ENCODE measurements at regions not wholly inside any gene's neighbourhood (a gene's known extent, or its start where the extent isn't known, plus 50 kb on each side); places are given as distances from the start of the nearest gene placed in this dataset.

DNA sequence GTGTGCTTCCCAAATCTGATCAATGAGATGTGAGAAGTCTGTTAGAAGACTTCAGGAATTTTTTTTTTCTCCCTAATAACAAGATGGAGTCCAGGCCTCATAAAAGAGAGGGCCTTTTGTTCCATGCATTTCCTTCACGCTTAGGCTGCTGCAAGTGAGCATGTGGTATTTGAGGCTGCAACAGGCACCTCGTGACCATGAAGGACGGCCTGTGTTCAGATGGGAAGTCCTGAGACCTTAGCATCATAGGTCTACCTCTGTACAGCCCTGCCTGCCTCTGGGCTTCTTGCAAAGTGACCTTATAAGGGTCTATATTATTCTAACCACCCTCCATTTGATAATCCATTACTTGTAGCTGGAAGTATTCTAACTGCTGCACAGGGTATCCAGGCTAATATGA, 86.6 kb downstream of the BOD1 start:
- no CpG with 5 or more reads among the region's 3 CpGs for WGBS (ENCODE audit: insufficient coverage, low lambda C conversion rate)

DNA sequence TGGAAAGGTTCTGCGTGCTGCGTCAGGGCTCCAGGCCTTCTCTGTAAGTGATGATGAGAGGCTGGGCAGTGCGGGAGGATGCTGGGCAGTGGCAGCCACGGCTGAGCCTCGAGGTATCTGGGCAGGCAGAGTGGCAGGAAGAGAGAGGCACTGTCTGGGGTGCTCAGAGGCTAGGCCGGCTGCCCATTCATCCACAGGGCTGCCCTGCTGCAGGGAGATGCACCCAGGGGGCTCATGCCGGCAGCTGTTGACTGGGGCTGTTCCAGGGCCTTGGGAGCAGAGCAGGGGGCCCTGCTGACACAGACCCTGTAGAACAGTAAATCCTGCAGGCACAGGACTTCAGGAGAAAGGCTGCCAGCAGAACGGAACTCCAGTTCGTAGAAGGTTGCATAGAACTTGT, 88.8 kb downstream of the BOD1 start:
- Histone ChIP-seq H3K4me3 (ENCODE audit: low read length) (no peak overlapping the region), H3K9me3 (ENCODE audit: control insufficient read depth, low read depth, low read length) (no peaks in the 10 kb centered on the region)

More for the DNA sequence above, 86.6 kb downstream of the BOD1 start:
- H3K4me3 ChIP-seq (ENCODE audit: low read length): no peak overlapping the region
- H3K9me3 ChIP-seq (ENCODE audit: control insufficient read depth, low read depth, low read length): no peaks in the 10 kb centered on the region
- no peaks in the 10 kb centered on the region for H3K36me3 ChIP-seq (ENCODE audit: control insufficient read depth, insufficient read depth, low read length)
- H3K27me3 ChIP-seq (ENCODE audit: control insufficient read depth, insufficient read depth, low read length): no peaks in the 10 kb centered on the region
- no peak overlapping the region for H3K27ac ChIP-seq (ENCODE audit: low read length)
- no peaks in the 10 kb centered on the region for H3K4me1 ChIP-seq (ENCODE audit: control insufficient read depth, insufficient read depth, low read length)
- DNase-seq: no peak

DNA sequence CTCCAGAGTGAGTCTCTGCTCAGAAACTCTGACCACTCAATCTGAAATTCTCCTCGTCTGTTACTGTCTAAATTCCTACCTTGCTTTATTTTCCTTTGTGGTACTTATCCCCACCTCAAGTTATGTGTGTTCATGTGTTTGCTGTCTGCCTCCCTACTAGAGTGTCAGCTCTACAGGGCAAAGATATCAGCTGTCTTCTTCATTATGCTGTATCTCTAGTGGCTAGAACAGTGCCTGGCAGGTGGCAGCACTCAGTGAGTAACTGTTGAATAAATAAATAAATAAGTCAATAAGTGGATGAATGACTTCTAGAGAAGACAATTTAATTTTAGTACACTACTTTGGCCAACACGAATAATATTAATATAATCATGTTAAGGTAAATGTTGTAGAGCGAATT, 92.3 kb downstream of the BOD1 start:
- WGBS (ENCODE audit: insufficient coverage, low lambda C conversion rate): 86% methylated on average over 3 of the region's 3 CpGs
- Histone ChIP-seq H3K9me3 (ENCODE audit: control insufficient read depth, low read depth, low read length) (no peaks in the 10 kb centered on the region), H3K4me1 (ENCODE audit: control insufficient read depth, insufficient read depth, low read length) (no peaks in the 10 kb centered on the region), H3K4me3 (ENCODE audit: low read length) (no peak overlapping the region), H3K36me3 (ENCODE audit: control insufficient read depth, insufficient read depth, low read length) (no peaks in the 10 kb centered on the region), H3K27me3 (ENCODE audit: control insufficient read depth, insufficient read depth, low read length) (no peaks in the 10 kb centered on the region), H3K27ac (ENCODE audit: low read length) (no peak overlapping the region)
- DNase-seq: no peak

More for the DNA sequence above, 88.8 kb downstream of the BOD1 start:
- no peaks in the 10 kb centered on the region for H3K36me3 ChIP-seq (ENCODE audit: control insufficient read depth, insufficient read depth, low read length)
- no peak for DNase-seq
- H3K27ac ChIP-seq (ENCODE audit: low read length): no peak overlapping the region
- no CpG with 5 or more reads among the region's 9 CpGs for WGBS (ENCODE audit: insufficient coverage, low lambda C conversion rate)
- no peaks in the 10 kb centered on the region for H3K27me3 ChIP-seq (ENCODE audit: control insufficient read depth, insufficient read depth, low read length)
- H3K4me1 ChIP-seq (ENCODE audit: control insufficient read depth, insufficient read depth, low read length): no peaks in the 10 kb centered on the region

DNA sequence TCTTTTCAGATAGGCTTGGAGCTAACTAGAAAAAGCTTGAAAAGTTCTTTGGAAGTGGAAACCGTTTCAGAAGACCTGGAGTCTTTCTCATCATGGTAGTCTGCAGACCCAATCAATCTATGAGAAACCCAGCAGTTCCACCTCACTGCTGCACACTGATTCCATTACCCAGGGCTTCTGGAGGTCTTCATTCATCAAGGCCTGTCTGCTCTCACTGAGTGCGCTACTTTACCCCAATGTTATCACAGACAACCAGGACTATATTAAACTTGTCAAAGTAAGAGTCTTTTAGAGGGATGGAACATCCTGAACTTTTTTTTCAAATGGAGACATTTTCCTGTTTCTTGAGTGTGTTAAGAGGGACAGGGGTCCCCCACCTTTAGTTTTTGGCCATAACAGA, 93.1 kb downstream of the BOD1 start:
- whole genome bisulfite sequencing (ENCODE audit: insufficient coverage, low lambda C conversion rate): no CpG with 5 or more reads among the region's 2 CpGs
- no peak for DNase-seq
- no peaks in the 10 kb centered on the region for H3K9me3 ChIP-seq (ENCODE audit: control insufficient read depth, low read depth, low read length)
- no peak overlapping the region for H3K4me3 ChIP-seq (ENCODE audit: low read length)
- no peaks in the 10 kb centered on the region for H3K36me3 ChIP-seq (ENCODE audit: control insufficient read depth, insufficient read depth, low read length)
- H3K27me3 ChIP-seq (ENCODE audit: control insufficient read depth, insufficient read depth, low read length): no peaks in the 10 kb centered on the region
- H3K27ac ChIP-seq (ENCODE audit: low read length): no peak overlapping the region
- H3K4me1 ChIP-seq (ENCODE audit: control insufficient read depth, insufficient read depth, low read length): no peaks in the 10 kb centered on the region

DNA sequence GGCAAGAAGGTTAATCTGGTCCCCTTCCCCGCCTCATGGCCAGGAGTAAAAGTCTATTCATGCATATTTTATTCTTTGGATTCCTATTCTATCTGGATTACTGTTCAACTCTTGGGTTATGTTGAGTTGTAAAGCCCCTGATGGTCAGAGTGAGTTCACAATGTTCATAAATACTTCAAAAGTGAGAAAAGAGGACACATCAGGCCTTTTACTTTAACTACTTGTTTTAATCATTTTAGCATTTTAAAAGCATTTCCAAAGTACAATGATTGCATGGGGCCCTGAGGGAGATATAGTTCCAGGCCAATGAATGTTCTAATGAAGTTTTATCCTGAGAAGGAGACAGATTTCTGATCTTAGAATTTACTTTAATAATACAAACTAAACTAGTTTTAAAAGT, 93.9 kb downstream of the BOD1 start:
- WGBS (ENCODE audit: insufficient coverage, low lambda C conversion rate): no CpG with 5 or more reads among the region's 1 CpG
- no peaks in the 10 kb centered on the region for H3K27me3 ChIP-seq (ENCODE audit: control insufficient read depth, insufficient read depth, low read length)

DNA sequence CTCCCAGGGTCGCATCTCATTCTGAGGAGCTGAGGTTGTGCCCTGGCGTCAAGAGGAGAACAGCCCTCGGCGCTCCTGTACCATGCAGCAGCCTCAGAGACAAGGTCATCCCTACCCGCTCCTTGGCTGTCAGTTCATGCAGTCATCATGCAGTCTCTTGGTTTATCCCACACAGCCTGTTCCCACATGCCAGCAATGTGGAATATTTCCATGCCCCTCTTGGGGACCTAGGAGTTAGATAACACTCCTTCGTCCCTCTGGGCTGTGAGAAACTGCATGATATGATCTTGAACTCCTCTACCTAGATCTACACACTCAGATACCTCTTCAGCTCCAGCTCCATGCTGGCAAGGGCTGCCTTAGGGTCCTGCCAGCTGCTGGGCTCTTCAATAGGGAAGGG, 97.6 kb downstream of the BOD1 start:
- Histone ChIP-seq H3K27ac (ENCODE audit: low read length) (no peak overlapping the region), H3K4me3 (ENCODE audit: low read length) (no peak overlapping the region), H3K27me3 (ENCODE audit: control insufficient read depth, insufficient read depth, low read length) (no peaks in the 10 kb centered on the region), H3K4me1 (ENCODE audit: control insufficient read depth, insufficient read depth, low read length) (no peaks in the 10 kb centered on the region), H3K36me3 (ENCODE audit: control insufficient read depth, insufficient read depth, low read length) (no peaks in the 10 kb centered on the region), H3K9me3 (ENCODE audit: control insufficient read depth, low read depth, low read length) (no peaks in the 10 kb centered on the region)
- no CpG with 5 or more reads among the region's 6 CpGs for WGBS (ENCODE audit: insufficient coverage, low lambda C conversion rate)
- no peak for DNase-seq

More for the DNA sequence above, 93.9 kb downstream of the BOD1 start:
- Histone ChIP-seq H3K27ac (ENCODE audit: low read length) (no peak overlapping the region), H3K4me1 (ENCODE audit: control insufficient read depth, insufficient read depth, low read length) (no peaks in the 10 kb centered on the region), H3K4me3 (ENCODE audit: low read length) (no peak overlapping the region), H3K9me3 (ENCODE audit: control insufficient read depth, low read depth, low read length) (no peaks in the 10 kb centered on the region), H3K36me3 (ENCODE audit: control insufficient read depth, insufficient read depth, low read length) (no peaks in the 10 kb centered on the region)
- DNase-seq: no peak

DNA sequence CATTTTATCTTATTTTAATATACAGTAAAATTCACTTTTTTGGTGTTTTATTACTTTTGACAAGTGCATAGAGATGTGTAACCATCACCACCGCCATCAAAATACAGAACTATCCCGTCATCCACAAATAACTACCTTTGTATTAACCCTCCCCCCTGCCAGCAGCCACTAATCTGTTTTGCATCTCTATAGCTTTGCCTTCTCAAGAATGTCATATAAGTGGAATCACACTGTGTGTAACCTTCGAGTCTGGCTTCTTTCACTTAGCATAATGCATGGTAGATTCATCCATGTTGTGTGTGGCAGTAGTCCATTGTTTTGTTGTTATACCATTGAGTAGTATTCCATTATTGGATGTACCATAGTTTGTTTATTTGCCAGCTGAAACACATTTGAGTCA, 98.8 kb downstream of the BOD1 start:
- Histone ChIP-seq H3K27me3 (ENCODE audit: control insufficient read depth, insufficient read depth, low read length) (no peaks in the 10 kb centered on the region), H3K4me3 (ENCODE audit: low read length) (no peak overlapping the region), H3K4me1 (ENCODE audit: control insufficient read depth, insufficient read depth, low read length) (no peaks in the 10 kb centered on the region), H3K36me3 (ENCODE audit: control insufficient read depth, insufficient read depth, low read length) (no peaks in the 10 kb centered on the region), H3K27ac (ENCODE audit: low read length) (no peak overlapping the region), H3K9me3 (ENCODE audit: control insufficient read depth, low read depth, low read length) (no peaks in the 10 kb centered on the region)
- 74% methylated on average over 3 of the region's 3 CpGs for WGBS (ENCODE audit: insufficient coverage, low lambda C conversion rate)
- DNase-seq: no peak

DNA sequence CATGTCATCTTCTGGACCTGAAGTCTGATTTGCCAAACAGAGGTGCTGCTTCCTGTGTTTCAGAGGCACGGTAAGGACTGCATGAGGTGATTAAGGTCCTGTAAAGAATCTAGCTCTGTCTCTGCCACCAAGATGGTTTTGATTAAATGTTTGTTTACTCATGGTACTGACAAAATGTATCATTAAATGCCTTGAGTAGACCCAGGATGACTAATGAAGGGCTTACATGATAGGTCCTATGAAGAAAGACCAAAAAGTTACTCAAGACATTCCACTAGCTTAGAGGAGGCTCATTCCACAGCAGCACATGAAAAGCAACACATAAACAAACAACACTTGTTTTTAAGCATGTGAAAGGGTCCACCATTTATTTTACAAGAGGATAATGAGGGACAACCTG, 100.9 kb downstream of the BOD1 start:
- H3K4me1 ChIP-seq (ENCODE audit: control insufficient read depth, insufficient read depth, low read length): no peaks in the 10 kb centered on the region
- no peak for DNase-seq
- H3K9me3 ChIP-seq (ENCODE audit: control insufficient read depth, low read depth, low read length): no peaks in the 10 kb centered on the region
- no peak overlapping the region for H3K4me3 ChIP-seq (ENCODE audit: low read length)
- no peak overlapping the region for H3K27ac ChIP-seq (ENCODE audit: low read length)
- WGBS (ENCODE audit: insufficient coverage, low lambda C conversion rate): no CpG with 5 or more reads among the region's 1 CpG
- H3K36me3 ChIP-seq (ENCODE audit: control insufficient read depth, insufficient read depth, low read length): no peaks in the 10 kb centered on the region
- no peaks in the 10 kb centered on the region for H3K27me3 ChIP-seq (ENCODE audit: control insufficient read depth, insufficient read depth, low read length)

DNA sequence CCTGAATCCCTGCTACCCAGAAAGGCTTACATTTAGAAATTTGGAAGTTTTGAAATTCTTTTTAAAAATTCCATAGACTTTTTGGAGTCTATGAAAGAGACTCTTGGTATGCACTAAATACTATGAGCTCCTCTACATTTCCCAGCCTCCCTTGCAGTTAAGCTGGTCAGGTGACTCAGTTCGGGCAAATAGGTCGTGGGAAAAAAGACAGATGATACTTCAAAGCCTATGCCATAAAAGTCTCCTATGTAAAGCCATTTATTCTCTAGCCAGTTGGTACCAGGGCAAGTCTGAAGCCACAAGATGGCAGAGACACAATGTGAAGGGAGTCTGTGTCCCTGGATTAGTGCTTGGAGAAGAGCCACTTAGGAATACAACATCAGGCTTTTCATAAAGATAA, 101.8 kb downstream of the BOD1 start:
- H3K9me3 ChIP-seq (ENCODE audit: control insufficient read depth, low read depth, low read length): no peaks in the 10 kb centered on the region
- no peaks in the 10 kb centered on the region for H3K36me3 ChIP-seq (ENCODE audit: control insufficient read depth, insufficient read depth, low read length)
- no CpG with 5 or more reads among the region's 2 CpGs for WGBS (ENCODE audit: insufficient coverage, low lambda C conversion rate)
- no peak overlapping the region for H3K27ac ChIP-seq (ENCODE audit: low read length)
- H3K4me3 ChIP-seq (ENCODE audit: low read length): no peak overlapping the region
- DNase-seq: no peak
- no peaks in the 10 kb centered on the region for H3K27me3 ChIP-seq (ENCODE audit: control insufficient read depth, insufficient read depth, low read length)
- H3K4me1 ChIP-seq (ENCODE audit: control insufficient read depth, insufficient read depth, low read length): no peaks in the 10 kb centered on the region

DNA sequence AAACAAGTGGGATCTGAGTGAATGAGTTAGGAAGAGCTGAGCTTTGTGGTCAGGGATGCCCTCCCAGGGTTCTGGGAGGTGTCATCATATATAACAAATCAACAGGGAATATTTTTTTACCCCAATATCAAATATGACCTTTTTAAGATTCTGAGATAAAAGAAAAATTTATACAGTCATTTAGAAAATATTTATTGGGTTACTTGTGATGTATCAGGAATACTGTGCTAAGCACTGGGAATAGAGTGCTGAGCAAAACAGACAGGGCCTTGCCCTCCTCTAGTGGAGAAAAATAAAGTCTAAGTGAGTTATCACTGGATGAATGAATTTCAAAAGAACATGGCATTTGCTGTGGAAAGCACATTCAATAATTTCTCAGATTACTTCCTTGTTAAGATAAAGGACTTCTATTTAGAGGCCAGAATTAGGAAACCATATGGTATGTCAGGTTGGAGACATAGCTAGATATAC, 102.9 kb downstream of the BOD1 start:
- H3K27me3 ChIP-seq (ENCODE audit: control insufficient read depth, insufficient read depth, low read length): no peaks in the 10 kb centered on the region
- H3K4me1 ChIP-seq (ENCODE audit: control insufficient read depth, insufficient read depth, low read length): no peaks in the 10 kb centered on the region
- H3K4me3 ChIP-seq (ENCODE audit: low read length): no peak overlapping the region
- no peaks in the 10 kb centered on the region for H3K9me3 ChIP-seq (ENCODE audit: control insufficient read depth, low read depth, low read length)
- H3K27ac ChIP-seq (ENCODE audit: low read length): no peak overlapping the region
- no peak for DNase-seq
- H3K36me3 ChIP-seq (ENCODE audit: control insufficient read depth, insufficient read depth, low read length): no peaks in the 10 kb centered on the region

DNA sequence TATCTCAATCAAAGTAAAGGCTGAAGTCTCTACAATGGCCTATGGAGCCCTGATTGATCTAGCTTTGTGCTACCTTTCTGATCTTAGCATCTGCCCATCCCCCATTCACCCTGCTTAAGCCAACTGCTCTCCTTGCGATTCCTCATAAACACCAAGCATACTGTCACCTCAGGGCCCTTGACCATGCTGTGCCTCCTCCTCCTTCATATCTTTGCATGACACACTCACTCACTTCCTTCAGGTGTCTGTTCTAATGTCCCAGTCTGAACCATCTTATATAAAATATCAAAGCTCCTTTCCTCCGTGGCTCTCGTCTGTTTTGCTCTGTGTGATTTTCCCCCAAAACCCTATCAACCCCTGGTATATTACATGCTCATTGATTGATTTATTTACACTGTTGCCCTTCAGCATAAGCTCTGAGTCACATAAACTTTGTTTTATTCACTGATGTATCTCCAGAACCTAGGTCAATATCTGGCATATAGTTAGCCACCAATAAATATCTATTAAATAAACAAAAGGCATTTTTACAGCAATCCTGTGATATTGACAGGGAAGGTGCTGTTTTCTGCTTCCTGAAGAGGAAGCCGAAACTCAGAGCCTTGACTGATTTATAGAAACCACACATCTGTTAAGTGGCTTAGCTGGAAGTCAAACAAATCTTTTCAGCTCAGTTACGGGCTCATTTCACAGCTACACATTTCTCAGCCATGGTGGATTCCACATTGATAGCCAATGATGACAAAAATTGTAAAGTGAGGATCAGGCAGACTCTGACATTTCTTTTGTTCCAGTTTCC, 103.6 kb downstream of the BOD1 start:
- no peak overlapping the region for H3K27ac ChIP-seq (ENCODE audit: low read length)

More for the DNA sequence above, 103.6 kb downstream of the BOD1 start:
- WGBS (ENCODE audit: insufficient coverage, low lambda C conversion rate): 40% methylated on average over 1 of the region's 5 CpGs
- Histone ChIP-seq H3K9me3 (ENCODE audit: control insufficient read depth, low read depth, low read length) (no peaks in the 10 kb centered on the region), H3K4me1 (ENCODE audit: control insufficient read depth, insufficient read depth, low read length) (no peaks in the 10 kb centered on the region), H3K4me3 (ENCODE audit: low read length) (no peak overlapping the region), H3K36me3 (ENCODE audit: control insufficient read depth, insufficient read depth, low read length) (no peaks in the 10 kb centered on the region), H3K27me3 (ENCODE audit: control insufficient read depth, insufficient read depth, low read length) (no peaks in the 10 kb centered on the region)
- DNase-seq: no peak

Data from large intestine (tissue), 3 donors.